Fibroblast of the aortic adventitia (primary cell): ENCODE measurements at regions not wholly inside any gene's neighbourhood (a gene's known extent, or its start where the extent isn't known, plus 50 kb on each side); places are given as distances from the start of the nearest gene placed in this dataset.

ENCODE experiments used
- DNase-seq: peaks from one replicate; pipeline ENCODE4 v3.0.0-alpha.2; 2010; ENCODE audit warnings: low read depth
- H3K4me3 ChIP-seq: 2 replicates; pipeline ENCODE4 v1.5.1; 2011; ENCODE audit warnings: low read depth, mild to moderate bottlenecking, control low read depth, low read length, moderate library complexity
- CTCF ChIP-seq: IDR thresholded peaks from 2 replicates; pipeline ENCODE4 v1.5.1; 2011; ENCODE audit warnings: mild to moderate bottlenecking, low read length, control low read depth, inconsistent platforms; ENCODE audit not compliant: insufficient read depth

DNA sequence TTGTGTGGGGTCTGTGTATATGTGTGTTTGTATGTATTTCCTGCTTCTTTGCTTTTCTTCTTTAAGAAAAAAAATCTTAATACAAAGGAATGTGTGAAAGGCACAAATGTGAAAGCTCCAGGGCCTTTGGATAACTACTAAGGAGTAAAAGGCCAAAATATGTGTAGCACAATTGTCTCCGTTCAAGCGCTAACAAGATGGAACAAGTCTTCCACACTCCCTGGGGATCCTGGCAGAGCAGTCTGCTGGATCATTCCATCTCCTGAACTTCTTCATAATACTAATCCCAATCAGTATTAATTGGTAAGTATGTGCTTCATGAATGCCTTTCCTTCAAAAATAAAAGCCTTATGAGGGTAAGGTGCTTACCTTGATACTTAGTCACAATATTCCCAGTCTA, 462.5 kb upstream of the TBX3 start:
- DNase-seq: no peak
- no peak for TF ChIP-seq CTCF

DNA sequence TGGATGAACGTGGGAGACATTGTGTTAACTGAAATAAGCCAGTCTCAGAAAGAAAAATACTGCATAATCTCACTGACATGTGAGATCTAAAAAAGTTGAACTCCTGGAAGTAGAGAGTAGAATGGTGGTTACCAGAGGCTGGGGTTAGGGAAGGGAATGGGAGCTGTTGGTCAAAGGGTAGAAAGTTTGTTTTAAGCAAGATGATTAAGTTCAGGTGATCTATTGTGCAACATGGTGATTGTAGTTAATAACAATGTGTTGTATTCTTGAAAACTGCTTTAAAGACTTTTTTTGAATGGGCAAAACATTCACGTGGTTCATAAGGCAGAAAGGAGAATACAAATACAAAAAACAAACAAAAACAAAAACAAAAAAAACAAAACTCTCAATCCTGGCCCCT, 460.4 kb upstream of the TBX3 start:
- DNase-seq: no peak
- H3K4me3 ChIP-seq: no peak overlapping the region
- TF ChIP-seq CTCF: no peak

More for the DNA sequence above, 462.5 kb upstream of the TBX3 start:
- H3K4me3 ChIP-seq: no peak overlapping the region

- no peak for TF ChIP-seq CTCF
- H3K4me3 ChIP-seq: no peak overlapping the region
- no peak for DNase-seq
These were observed 457.1 kb upstream of the TBX3 start for GRCh38 chr12:115140981-115141655.

DNA sequence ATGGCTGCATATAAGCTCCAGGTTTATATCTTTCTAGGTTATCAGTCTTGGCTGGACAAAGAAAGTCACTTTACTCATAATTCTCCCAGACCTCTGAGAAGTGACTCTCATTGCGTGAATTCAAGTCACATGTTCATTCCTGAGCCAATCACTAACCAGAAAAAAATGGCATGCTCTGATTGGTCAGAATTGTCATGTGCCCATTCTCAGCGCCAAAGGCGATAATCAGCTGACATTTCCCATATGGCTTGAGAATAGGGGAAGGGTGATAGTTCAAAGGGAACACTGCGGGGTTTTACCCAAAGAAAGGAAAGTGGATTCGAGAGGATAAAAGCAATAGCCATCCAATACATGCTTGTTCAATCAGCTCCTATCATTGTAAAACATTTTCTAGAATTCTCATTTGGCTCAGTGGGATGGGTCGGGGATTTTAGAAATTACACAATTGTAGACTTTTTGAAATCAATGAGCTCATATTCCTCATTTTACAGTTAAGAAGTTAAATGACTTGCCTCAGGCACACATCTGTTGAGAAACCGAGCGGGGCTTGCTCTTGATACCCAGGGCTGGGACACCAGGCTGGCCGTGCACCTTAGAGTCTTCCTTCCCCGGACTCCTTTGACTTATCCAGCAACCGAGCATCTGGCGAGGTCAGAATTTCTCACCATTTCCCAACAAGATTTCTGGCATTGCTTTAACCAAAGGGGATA, 454.0 kb upstream of the TBX3 start:
- DNase-seq: no peak
- TF ChIP-seq CTCF: no peak
- H3K4me3 ChIP-seq: no peak overlapping the region

- DNase-seq: peak; percentile 64
- no peak overlapping the region for H3K4me3 ChIP-seq
- TF ChIP-seq CTCF: no peak
These were observed 451.8 kb upstream of the TBX3 start for GRCh38 chr12:115135800-115136211.

DNA sequence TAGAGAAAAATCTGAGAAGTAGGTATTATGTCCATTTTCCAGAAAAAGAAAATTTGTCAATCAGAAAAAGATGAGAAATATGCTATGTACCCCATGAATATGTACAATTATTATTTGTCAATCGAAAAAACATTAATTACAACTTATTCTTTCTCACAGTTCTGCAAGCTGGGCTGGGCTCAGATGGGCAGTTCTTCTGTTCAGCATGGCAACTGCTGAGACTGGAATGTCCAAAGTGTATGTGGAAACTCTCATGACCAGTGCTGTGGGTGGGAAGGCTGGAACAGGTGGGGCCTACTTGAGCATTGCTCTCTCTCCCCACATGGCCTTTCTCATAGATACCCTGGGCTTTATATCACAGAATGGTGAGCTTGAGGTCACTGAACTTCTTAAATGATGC, 450.3 kb upstream of the TBX3 start:
- no peak for DNase-seq
- no peak overlapping the region for H3K4me3 ChIP-seq
- no peak for TF ChIP-seq CTCF
